T-helper 1 cell treated with Interleukin-12 subunit alpha and Interleukin-12 subunit beta and Interleukin-4 antibody, amounts not matched to agents 30 μg/mL and 1 μg/mL, for 36 hours (primary cell): ENCODE measurements at regions not wholly inside any gene's neighbourhood (a gene's known extent, or its start where the extent isn't known, plus 50 kb on each side); places are given as distances from the start of the nearest gene placed in this dataset.

Source experiments
- H3K27ac Mint-ChIP-seq: one replicate; pipeline ENCODE4 v1.8.0; 2021; ENCODE audit warnings: mild to moderate bottlenecking, mixed read lengths
- H3K27me3 Mint-ChIP-seq: one replicate; pipeline ENCODE4 v1.8.0; 2021; ENCODE audit warnings: low read depth, mixed read lengths
- H3K36me3 Mint-ChIP-seq: one replicate; pipeline ENCODE4 v1.8.0; 2021; ENCODE audit warnings: low read depth, mixed read lengths
- H3K4me1 Mint-ChIP-seq: one replicate; pipeline ENCODE4 v1.8.0; 2021; ENCODE audit warnings: low read depth, mixed read lengths
- H3K4me3 Mint-ChIP-seq: one replicate; pipeline ENCODE4 v1.8.0; 2021; ENCODE audit warnings: mild to moderate bottlenecking, moderate library complexity, mixed read lengths
- H3K9me3 Mint-ChIP-seq: one replicate; pipeline ENCODE4 v1.8.0; 2021; ENCODE audit warnings: mixed read lengths

GRCh38 chr13:34002141-34002540 lies 184.2 kb downstream of the RFC3 start:
- no peaks in the 10 kb centered on the region for H3K27me3 Mint-ChIP-seq
- no peaks in the 10 kb centered on the region for H3K4me1 Mint-ChIP-seq
- H3K36me3 Mint-ChIP-seq, result no peaks in the 10 kb centered on the region
- no peak overlapping the region for H3K4me3 Mint-ChIP-seq
- no peak overlapping the region for H3K27ac Mint-ChIP-seq
- H3K9me3 Mint-ChIP-seq, result no peaks in the 10 kb centered on the region

- no peak overlapping the region for H3K4me3 Mint-ChIP-seq
- no peaks in the 10 kb centered on the region for H3K27me3 Mint-ChIP-seq
- no peak overlapping the region for H3K27ac Mint-ChIP-seq
- H3K9me3 Mint-ChIP-seq, result no peaks in the 10 kb centered on the region
- H3K36me3 Mint-ChIP-seq, result no peaks in the 10 kb centered on the region
- H3K4me1 Mint-ChIP-seq, result no peaks in the 10 kb centered on the region
These were observed 185.0 kb downstream of the RFC3 start for GRCh38 chr13:34002924-34003323.

GRCh38 chr13:34003656-34004055 lies 185.7 kb downstream of the RFC3 start:
- no peaks in the 10 kb centered on the region for H3K36me3 Mint-ChIP-seq
- H3K27ac Mint-ChIP-seq, result no peak overlapping the region
- no peaks in the 10 kb centered on the region for H3K4me1 Mint-ChIP-seq

GRCh38 chr13:34004676-34005075 lies 186.7 kb downstream of the RFC3 start:
- H3K27me3 Mint-ChIP-seq, result no peaks in the 10 kb centered on the region
- no peak overlapping the region for H3K4me3 Mint-ChIP-seq
- no peaks in the 10 kb centered on the region for H3K9me3 Mint-ChIP-seq
- no peak overlapping the region for H3K27ac Mint-ChIP-seq
- no peaks in the 10 kb centered on the region for H3K36me3 Mint-ChIP-seq
- H3K4me1 Mint-ChIP-seq, result no peaks in the 10 kb centered on the region

More at GRCh38 chr13:34003656-34004055, 185.7 kb downstream of the RFC3 start:
- Mint-ChIP-seq H3K9me3 (no peaks in the 10 kb centered on the region), H3K4me3 (no peak overlapping the region), H3K27me3 (no peaks in the 10 kb centered on the region)

- H3K27ac Mint-ChIP-seq, result no peak overlapping the region
- H3K4me3 Mint-ChIP-seq, result no peak overlapping the region
- H3K9me3 Mint-ChIP-seq, result no peaks in the 10 kb centered on the region
- H3K27me3 Mint-ChIP-seq, result no peaks in the 10 kb centered on the region
- no peaks in the 10 kb centered on the region for H3K36me3 Mint-ChIP-seq
- no peaks in the 10 kb centered on the region for H3K4me1 Mint-ChIP-seq
These were observed 188.1 kb downstream of the RFC3 start for GRCh38 chr13:34006011-34006410.

GRCh38 chr13:34011552-34012085 lies 193.7 kb downstream of the RFC3 start:
- Mint-ChIP-seq H3K27me3 (no peaks in the 10 kb centered on the region), H3K9me3 (no peaks in the 10 kb centered on the region), H3K27ac (no peak overlapping the region), H3K36me3 (no peaks in the 10 kb centered on the region), H3K4me1 (no peaks in the 10 kb centered on the region), H3K4me3 (no peak overlapping the region)

GRCh38 chr13:34012382-34012781 lies 194.4 kb downstream of the RFC3 start:
- H3K27me3 Mint-ChIP-seq, result no peaks in the 10 kb centered on the region
- H3K4me1 Mint-ChIP-seq, result no peaks in the 10 kb centered on the region
- H3K9me3 Mint-ChIP-seq, result no peaks in the 10 kb centered on the region
- no peak overlapping the region for H3K27ac Mint-ChIP-seq
- no peaks in the 10 kb centered on the region for H3K36me3 Mint-ChIP-seq
- no peak overlapping the region for H3K4me3 Mint-ChIP-seq

- no peak overlapping the region for H3K4me3 Mint-ChIP-seq
- no peaks in the 10 kb centered on the region for H3K4me1 Mint-ChIP-seq
- no peaks in the 10 kb centered on the region for H3K36me3 Mint-ChIP-seq
- no peaks in the 10 kb centered on the region for H3K9me3 Mint-ChIP-seq
- no peaks in the 10 kb centered on the region for H3K27me3 Mint-ChIP-seq
- H3K27ac Mint-ChIP-seq, result no peak overlapping the region
These were observed 195.1 kb downstream of the RFC3 start for GRCh38 chr13:34013061-34013460.

- Mint-ChIP-seq H3K27me3 (no peaks in the 10 kb centered on the region), H3K9me3 (peaks cover 12% of the 10 kb centered on the region), H3K4me3 (no peak overlapping the region), H3K27ac (no peak overlapping the region), H3K4me1 (no peaks in the 10 kb centered on the region), H3K36me3 (no peaks in the 10 kb centered on the region)
These were observed 199.3 kb downstream of the RFC3 start for GRCh38 chr13:34017231-34017630.

GRCh38 chr13:34019870-34020269 lies 201.9 kb downstream of the RFC3 start:
- Mint-ChIP-seq H3K9me3 (peaks cover 12% of the 10 kb centered on the region), H3K27me3 (no peaks in the 10 kb centered on the region), H3K4me1 (no peaks in the 10 kb centered on the region), H3K27ac (no peak overlapping the region), H3K36me3 (no peaks in the 10 kb centered on the region), H3K4me3 (no peak overlapping the region)

- Mint-ChIP-seq H3K9me3 (peaks cover 12% of the 10 kb centered on the region), H3K4me1 (no peaks in the 10 kb centered on the region), H3K27me3 (no peaks in the 10 kb centered on the region), H3K36me3 (no peaks in the 10 kb centered on the region), H3K4me3 (no peak overlapping the region), H3K27ac (no peak overlapping the region)
These were observed 202.4 kb downstream of the RFC3 start for GRCh38 chr13:34020388-34020787.

- Mint-ChIP-seq H3K9me3 (peaks cover 16% of the 10 kb centered on the region), H3K4me1 (no peaks in the 10 kb centered on the region), H3K27ac (no peak overlapping the region), H3K4me3 (no peak overlapping the region), H3K36me3 (no peaks in the 10 kb centered on the region), H3K27me3 (no peaks in the 10 kb centered on the region)
These were observed 203.7 kb downstream of the RFC3 start for GRCh38 chr13:34021619-34022018.

GRCh38 chr13:34025746-34026145 lies 207.8 kb downstream of the RFC3 start:
- Mint-ChIP-seq H3K9me3 (peaks cover 16% of the 10 kb centered on the region), H3K27ac (no peak overlapping the region), H3K4me3 (no peak overlapping the region), H3K36me3 (no peaks in the 10 kb centered on the region), H3K27me3 (no peaks in the 10 kb centered on the region), H3K4me1 (no peaks in the 10 kb centered on the region)

- H3K9me3 Mint-ChIP-seq, result peaks cover 12% of the 10 kb centered on the region
- H3K36me3 Mint-ChIP-seq, result no peaks in the 10 kb centered on the region
- H3K4me1 Mint-ChIP-seq, result no peaks in the 10 kb centered on the region
- no peaks in the 10 kb centered on the region for H3K27me3 Mint-ChIP-seq
- H3K27ac Mint-ChIP-seq, result no peak overlapping the region
- no peak overlapping the region for H3K4me3 Mint-ChIP-seq
These were observed 208.4 kb downstream of the RFC3 start for GRCh38 chr13:34026308-34026707.

GRCh38 chr13:34028496-34029442 lies 210.8 kb downstream of the RFC3 start:
- Mint-ChIP-seq H3K27me3 (no peaks in the 10 kb centered on the region), H3K36me3 (no peaks in the 10 kb centered on the region), H3K4me1 (no peaks in the 10 kb centered on the region), H3K9me3 (peaks cover 8% of the 10 kb centered on the region), H3K27ac (no peak overlapping the region), H3K4me3 (no peak overlapping the region)
